Ovary (tissue), 3 donors: ENCODE measurements at regions not wholly inside any gene's neighbourhood (a gene's known extent, or its start where the extent isn't known, plus 50 kb on each side); places are given as distances from the start of the nearest gene placed in this dataset.

Experiments
- CTCF ChIP-seq, 3 donors: fragments of 450-650 bp in 2 of 3; fragments of 200-600 bp in 1 of 3; IDR thresholded peaks; one replicate each; pipeline versions ENCODE4 v1.5.1 to v1.8.0; 2016 to 2022; ENCODE audit warnings: antibody characterized with exemption in 3 of 3, mild to moderate bottlenecking in 1 of 3
- EP300 ChIP-seq: sonication (generic); formaldehyde crosslinking; IDR thresholded peaks from one replicate; pipeline ENCODE4 v1.6.1; 2017; ENCODE audit warnings: antibody characterized with exemption
- donor health status: DM: no; HTN: no; CAD: no.

- TF ChIP-seq CTCF (IDR thresholded peaks at IDR 0.05): no peak
- no peak for TF ChIP-seq EP300
Measured at GRCh38 chr4:17356926-17357325, 155.0 kb downstream of the QDPR start.
